GM12892 (cell line): ENCODE measurements at regions not wholly inside any gene's neighbourhood (a gene's known extent, or its start where the extent isn't known, plus 50 kb on each side); places are given as distances from the start of the nearest gene placed in this dataset.

Source experiments
- DNase-seq: peaks from one replicate; pipeline ENCODE4 v3.0.0; 2011; ENCODE audit not compliant: insufficient read length
- FAIRE-seq: peaks from 2 replicates; lab custom pipeline; 2011; peaks lifted over from hg19 to GRCh38; lab: Jason Lieb, UNC
- POLR2A ChIP-seq: IDR thresholded peaks from 2 replicates; pipeline ENCODE4 v1.6.1; 2011; ENCODE audit warnings: low read depth, low read length, control low read depth
- POLR2AphosphoS5 ChIP-seq: IDR thresholded peaks from 2 replicates; pipeline ENCODE4 v1.6.1; 2011; ENCODE audit warnings: low read depth, low read length, control low read depth
- TAF1 ChIP-seq: IDR thresholded peaks from 2 replicates; pipeline ENCODE4 v1.6.1; 2011; ENCODE audit warnings: low read depth, mild to moderate bottlenecking, control low read depth, low read length, borderline replicate concordance

DNA sequence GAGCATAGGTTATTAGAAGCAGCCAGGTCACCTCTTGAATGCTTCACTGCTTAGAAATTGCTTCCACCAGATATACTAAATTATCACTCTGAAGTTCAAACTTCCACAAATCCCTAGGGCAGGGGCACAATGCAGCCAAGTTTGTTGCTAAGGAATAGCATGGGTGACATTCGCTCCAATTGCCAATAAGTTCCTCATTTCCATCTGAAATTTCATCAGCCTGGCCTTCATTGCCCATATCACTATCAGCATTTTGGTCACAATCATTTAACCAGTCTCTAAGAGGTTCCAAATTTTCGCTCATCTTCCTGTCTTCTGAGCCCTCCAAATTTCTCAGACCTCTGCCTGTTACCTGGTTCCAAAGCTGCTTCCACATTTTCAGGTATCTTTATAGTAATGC, 356.1 kb downstream of the DAD1 start:
- TF ChIP-seq POLR2A: no peak
- no peak for TF ChIP-seq POLR2AphosphoS5
- no peak for TF ChIP-seq TAF1
- FAIRE-seq: no peak
- no peak for DNase-seq

DNA sequence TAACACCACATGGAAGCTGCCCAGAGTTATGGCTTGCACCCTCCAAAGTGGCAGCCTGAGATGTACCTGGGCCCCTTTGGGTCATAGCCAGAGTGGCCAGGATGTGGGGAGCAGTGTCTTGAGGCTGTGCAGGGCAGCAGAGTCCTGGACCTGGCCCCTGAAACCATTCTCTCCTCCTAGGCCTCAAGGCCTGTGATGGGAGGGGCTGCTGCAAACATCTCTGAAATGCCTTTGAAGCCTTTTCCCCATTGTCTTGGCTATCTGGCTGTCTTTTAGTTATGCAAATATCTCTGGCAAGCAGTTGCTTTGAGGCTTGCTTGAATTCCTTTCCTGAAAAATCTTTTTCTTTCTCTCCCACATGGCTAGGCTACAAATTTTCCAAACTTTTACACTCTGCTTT, 356.5 kb downstream of the DAD1 start:
- TF ChIP-seq POLR2AphosphoS5 (no peak), TAF1 (no peak), POLR2A (no peak)
- FAIRE-seq (no peak), DNase-seq (no peak)

DNA sequence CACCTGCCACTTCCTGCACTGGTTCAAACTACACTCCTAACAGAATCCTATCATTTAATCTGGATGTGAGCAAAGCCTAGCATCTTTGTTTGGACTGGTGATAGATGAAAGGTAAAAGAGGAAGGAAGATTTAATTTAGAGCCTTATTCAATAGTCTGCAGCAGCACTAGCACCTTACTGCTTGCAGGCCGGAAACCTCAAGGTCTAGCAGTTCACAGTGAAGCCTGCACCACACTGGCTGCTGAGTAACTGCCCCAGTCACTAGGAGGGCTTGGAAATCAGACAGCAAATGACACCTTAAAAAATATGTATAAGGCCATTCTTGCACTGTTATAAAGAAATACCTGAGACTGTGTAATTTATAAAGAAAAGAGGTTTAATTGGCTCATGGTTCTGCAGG, 358.0 kb downstream of the DAD1 start:
- no peak for TF ChIP-seq POLR2A
- TF ChIP-seq TAF1: no peak
- no peak for TF ChIP-seq POLR2AphosphoS5
- peak; percentile 24 for FAIRE-seq
- no peak for DNase-seq

DNA sequence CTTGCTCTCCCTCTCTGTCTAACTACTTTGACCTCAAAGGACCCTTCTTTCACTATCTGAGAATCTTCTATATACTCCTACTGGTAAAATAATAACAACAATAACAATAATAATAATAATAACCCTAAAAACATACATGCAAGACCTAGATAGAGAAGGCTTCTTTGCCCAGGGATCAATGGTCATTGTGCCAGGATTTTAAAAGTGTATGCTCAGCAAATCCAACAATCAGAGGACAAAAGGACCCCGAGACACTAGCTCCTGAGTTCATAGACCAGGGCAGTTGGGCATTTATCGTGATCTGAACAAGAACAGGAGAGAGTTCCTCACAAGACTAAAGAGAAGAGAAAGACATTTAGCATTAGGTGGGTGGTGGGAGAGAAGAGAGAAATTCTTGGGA, 358.5 kb downstream of the DAD1 start:
- no peak for DNase-seq
- no peak for TF ChIP-seq POLR2A
- TF ChIP-seq POLR2AphosphoS5: no peak
- no peak for TF ChIP-seq TAF1
- FAIRE-seq: no peak

DNA sequence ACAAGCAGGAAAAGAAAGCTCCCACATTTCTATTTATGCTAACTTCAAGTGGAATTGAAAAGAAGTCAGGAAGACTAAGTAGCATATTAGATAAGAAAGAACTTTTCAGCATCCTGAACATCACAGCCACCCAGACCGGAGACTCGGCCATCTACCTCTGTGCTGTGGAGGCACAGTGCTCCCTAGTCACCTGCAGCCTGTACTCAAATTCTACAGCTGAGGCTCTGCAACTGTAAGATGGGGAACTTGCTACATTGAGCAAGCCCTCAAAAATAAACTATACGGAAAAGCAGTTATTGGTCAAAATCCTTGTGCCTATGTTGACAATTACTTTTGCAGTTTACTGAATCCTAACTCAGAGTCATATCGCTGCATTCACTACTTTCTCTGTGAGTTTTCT, 361.9 kb downstream of the DAD1 start:
- FAIRE-seq (no peak), DNase-seq (no peak)
- TF ChIP-seq TAF1: no peak
- no peak for TF ChIP-seq POLR2AphosphoS5
- no peak for TF ChIP-seq POLR2A

DNA sequence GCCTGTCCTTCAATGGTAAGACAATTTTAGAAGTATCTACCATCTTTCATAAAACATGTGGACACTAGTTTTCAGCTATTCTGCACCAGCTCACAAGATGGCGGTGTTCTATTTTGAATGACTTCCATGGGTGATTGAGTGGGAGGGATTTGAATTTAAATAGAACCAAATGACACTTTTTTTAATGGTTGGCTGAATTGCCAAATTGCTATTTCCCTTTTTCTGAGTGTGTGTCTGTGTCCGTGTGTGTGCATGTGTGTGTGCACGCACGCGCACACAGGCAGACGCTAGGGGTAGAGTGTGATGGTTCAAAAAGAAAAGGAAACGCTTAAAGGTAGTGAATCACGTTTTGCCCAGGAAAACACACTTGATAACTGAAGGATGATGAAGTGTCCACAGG, 362.6 kb downstream of the DAD1 start:
- no peak for FAIRE-seq
- no peak for DNase-seq
- TF ChIP-seq TAF1: no peak
- TF ChIP-seq POLR2A: no peak
- TF ChIP-seq POLR2AphosphoS5: no peak

DNA sequence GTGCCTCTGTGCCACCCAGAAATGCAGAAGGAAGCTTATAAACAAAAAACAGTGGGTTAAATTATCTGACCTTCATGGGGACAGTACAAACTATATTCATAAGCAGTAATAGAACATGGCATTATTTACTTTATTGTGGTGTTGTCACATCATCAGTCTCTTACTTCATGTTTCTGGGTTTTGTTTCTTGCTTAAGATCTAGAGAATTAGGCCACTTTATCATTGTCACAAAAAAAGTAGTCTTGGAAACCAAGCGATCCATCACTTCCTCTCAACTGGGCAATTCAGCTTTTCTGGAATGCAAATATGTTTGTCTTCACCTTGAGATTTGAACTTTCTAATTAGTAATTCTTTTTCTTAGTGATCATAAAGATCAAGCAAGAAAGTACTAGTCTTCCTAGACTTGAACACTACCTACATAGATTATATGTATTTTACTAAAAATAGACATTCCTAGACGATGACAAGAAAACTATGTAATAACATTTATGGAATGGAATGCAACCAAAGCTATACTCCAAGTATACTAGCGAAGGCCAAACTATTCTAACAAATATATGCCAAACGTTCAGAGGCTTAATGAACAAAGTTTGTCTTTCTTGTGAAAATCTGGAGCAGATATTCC, 363.4 kb downstream of the DAD1 start:
- DNase-seq (no peak), FAIRE-seq (no peak)
- no peak for TF ChIP-seq TAF1

DNA sequence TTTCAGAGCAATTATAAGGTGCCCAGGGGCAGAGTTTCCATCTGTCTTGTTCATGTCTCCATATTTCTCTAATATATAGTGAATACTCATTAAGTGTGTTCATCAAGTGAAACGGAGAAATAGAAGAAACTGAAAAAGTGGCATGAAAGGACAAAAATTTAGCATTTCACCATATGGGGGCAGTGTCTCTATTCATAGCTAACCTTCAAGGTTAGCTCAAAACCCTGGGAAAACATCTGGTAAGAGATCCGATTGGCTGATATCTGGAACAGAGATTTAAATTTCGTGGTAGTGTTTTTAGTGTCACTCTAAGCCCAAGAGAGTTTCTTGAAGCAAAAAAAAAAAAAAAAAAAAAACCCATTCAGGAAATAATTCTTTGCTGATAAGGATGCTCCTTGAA, 367.5 kb downstream of the DAD1 start:
- TF ChIP-seq TAF1 (no peak), POLR2AphosphoS5 (no peak), POLR2A (no peak)
- FAIRE-seq: peak; percentile 50
- no peak for DNase-seq

DNA sequence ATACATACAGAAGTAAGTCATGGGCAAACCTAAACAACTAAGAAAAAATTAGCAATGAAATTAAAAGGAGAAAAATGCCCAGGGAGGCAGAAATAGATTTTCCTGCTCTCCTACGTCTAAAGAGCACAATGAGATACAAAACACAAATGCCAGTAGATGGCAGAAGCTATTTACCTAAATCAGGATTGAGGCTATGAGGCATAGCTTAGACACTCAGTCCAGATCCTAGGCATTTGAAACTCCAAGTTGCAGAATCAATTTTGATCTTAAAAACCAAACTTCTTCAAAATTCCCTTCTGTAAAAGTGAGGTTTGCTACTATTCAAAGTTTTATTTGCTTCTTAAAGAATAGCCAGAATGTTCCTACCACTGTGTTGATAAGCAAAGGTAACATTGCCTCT, 368.6 kb downstream of the DAD1 start:
- DNase-seq (no peak), FAIRE-seq (no peak)
- TF ChIP-seq POLR2A: no peak
- TF ChIP-seq TAF1: no peak
- no peak for TF ChIP-seq POLR2AphosphoS5

DNA sequence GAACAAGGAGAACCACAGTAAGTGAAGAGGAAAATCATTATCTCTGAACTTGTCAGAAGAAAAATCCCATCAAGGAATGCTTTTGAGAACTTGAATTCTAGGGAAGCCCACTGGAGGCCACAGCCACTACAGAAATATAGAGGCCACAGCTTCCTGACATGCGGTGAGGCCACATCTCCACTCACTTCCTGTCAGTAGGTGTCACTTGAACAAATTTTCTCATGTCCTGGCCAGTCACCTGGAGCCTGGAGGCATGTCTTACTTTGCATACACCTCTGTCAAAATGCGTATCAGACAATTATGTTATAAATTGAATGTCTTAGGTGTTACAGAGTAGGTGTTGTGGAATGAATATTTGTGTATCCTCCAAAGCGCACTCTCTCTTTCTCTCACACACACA, 370.3 kb downstream of the DAD1 start:
- DNase-seq (no peak), FAIRE-seq (no peak)
- TF ChIP-seq POLR2AphosphoS5: no peak
- no peak for TF ChIP-seq TAF1
- TF ChIP-seq POLR2A: no peak

DNA sequence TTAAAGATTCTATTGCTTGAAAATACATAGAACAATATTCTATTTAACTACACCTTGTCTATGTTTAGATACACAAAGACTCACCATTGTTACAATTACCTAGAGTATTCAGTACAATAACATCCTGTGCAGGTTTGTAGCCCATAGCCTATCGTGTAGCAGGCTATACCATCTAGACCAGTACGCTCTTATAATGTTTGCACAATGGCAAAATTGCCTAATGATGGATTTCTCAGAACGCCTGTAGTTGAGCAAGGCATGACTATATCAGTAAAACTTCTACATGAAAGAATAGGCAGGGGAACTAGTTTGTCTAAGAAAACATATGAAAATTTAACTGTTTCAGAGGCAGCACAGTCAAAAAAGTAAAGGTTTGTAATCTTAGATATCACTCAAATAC, 375.9 kb downstream of the DAD1 start:
- no peak for FAIRE-seq
- no peak for DNase-seq
- TF ChIP-seq TAF1 (no peak), POLR2A (no peak), POLR2AphosphoS5 (no peak)

DNA sequence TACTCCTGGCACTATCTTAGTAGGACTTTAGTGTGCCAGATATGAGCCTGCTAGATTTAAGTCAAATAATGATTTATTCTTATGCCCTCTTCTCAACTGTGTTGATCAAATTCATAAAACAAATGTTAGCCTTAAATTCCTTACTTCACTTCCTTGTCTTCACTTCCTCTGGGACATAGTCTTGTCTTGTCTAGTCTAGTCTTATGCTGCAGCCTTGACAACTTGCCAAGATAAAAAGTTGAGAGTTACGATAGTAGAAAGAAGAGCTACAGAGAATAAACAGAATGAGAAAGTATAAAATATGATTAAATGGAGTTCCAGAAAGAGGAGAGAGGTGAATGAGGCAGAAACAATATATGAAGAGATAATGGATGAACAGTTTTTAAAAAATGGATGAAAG, 378.1 kb downstream of the DAD1 start:
- TF ChIP-seq TAF1: no peak
- TF ChIP-seq POLR2A: no peak
- no peak for TF ChIP-seq POLR2AphosphoS5
- DNase-seq (no peak), FAIRE-seq (no peak)

DNA sequence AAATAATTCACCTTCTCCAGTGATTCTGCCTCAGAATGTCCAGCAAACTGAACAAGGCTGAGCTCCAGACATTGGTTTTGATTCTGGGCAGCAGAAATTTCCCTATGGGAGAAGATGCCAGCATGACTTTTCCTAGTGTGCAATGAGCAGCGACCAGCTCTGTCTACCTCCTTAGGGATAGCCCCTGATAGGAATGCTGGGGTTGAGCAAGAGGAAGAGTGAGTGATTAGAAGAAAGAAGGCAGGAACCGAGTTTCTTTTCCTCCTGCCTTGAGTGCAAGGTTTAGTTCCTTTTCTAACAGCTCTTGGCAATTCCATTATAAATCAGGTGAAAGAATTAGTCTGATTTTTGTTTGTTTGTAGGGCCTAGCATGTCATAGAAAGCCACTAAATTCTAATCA, 379.0 kb downstream of the DAD1 start:
- no peak for FAIRE-seq
- DNase-seq: no peak
- TF ChIP-seq TAF1 (no peak), POLR2AphosphoS5 (no peak), POLR2A (no peak)
